Gastrocnemius medialis (tissue), 4 donors: ENCODE measurements at regions not wholly inside any gene's neighbourhood (a gene's known extent, or its start where the extent isn't known, plus 50 kb on each side); places are given as distances from the start of the nearest gene placed in this dataset.

Experiments
- ATAC-seq, 2 donors: fragments of 150-250 bp; one replicate each; pipeline ENCODE4 v1.9.1; 2016
- DNase-seq, 2 donors: peaks; one replicate each; pipeline ENCODE4 v3.0.0-alpha.2; 2019
- H3K27ac ChIP-seq, 4 donors: fragments of 200-600 bp; sonication (generic); 1 replicate in 1 of 4; 2 replicates in 3 of 4; pipeline ENCODE4 v1.5.1; 2016 to 2018; ENCODE audit warnings: mild to moderate bottlenecking in 2 of 4, moderate library complexity in 1 of 4
- H3K27me3 ChIP-seq, 3 donors: fragments of 200-600 bp; sonication (generic) in 2 of 3; 1 replicate in 1 of 3; 2 replicates in 2 of 3; pipeline versions ENCODE4 v1.5.1 to v1.6.0; 2016 to 2019; ENCODE audit warnings: mild to moderate bottlenecking in 1 of 3, moderate library complexity in 1 of 3
- H3K36me3 ChIP-seq, 2 donors: fragments of 200-600 bp; sonication (generic) in 1 of 2; one replicate each; pipeline ENCODE4 v1.5.1; 2017 to 2018
- H3K4me1 ChIP-seq, 2 donors: fragments of 200-600 bp; sonication (generic) in 1 of 2; one replicate each; pipeline ENCODE4 v1.5.1; 2016 to 2017; ENCODE audit warnings: mild to moderate bottlenecking in 2 of 2
- H3K4me3 ChIP-seq, 4 donors: fragments of 200-600 bp; sonication (generic) in 3 of 4; 1 replicate in 1 of 4; 2 replicates in 3 of 4; pipeline ENCODE4 v1.5.1; 2016 to 2019; ENCODE audit warnings: mild to moderate bottlenecking in 2 of 4
- H3K9me3 ChIP-seq, 3 donors: fragments of 200-600 bp; sonication (generic) in 2 of 3; 1 replicate in 1 of 3; 2 replicates in 2 of 3; pipeline ENCODE4 v1.5.1; 2016 to 2019
- POLR2A ChIP-seq, 2 donors: fragments of 450-650 bp; IDR thresholded peaks; one replicate each; pipeline ENCODE4 v1.6.1; 2017; ENCODE audit warnings: antibody characterized with exemption in 2 of 2, mild to moderate bottlenecking in 2 of 2, moderate library complexity in 2 of 2
- in situ Hi-C, 4 donors: fragments of 200-750 bp; cut with MboI; loops; one replicate each; pipeline versions ENCODE4 v1.15.0 to v1.8.0; 2017; ENCODE audit warnings: low sequenced_read_pairs in 4 of 4
- intact Hi-C: fragments of 100-400 bp; cut with DNase I; formaldehyde crosslinking; loops from one replicate; pipeline ENCODE4 v1.15.1; 2023; ENCODE audit warnings: low total_unique reads
- TF ChIP-seq, protein P1 (sequence below), 5 experiments: fragments of 450-650 bp in 3 of 5; fragments of 200-600 bp in 2 of 5; sonication (generic) in 2 of 5; IDR thresholded peaks in 4 of 5; conservative IDR thresholded peaks in 1 of 5; 1 replicate in 4 of 5; 2 replicates in 1 of 5; pipeline ENCODE4 v1.5.1; 2016 to 2019; ENCODE audit warnings: antibody characterized with exemption in 5 of 5, mild to moderate bottlenecking in 3 of 5, moderate library complexity in 3 of 5

DNA sequence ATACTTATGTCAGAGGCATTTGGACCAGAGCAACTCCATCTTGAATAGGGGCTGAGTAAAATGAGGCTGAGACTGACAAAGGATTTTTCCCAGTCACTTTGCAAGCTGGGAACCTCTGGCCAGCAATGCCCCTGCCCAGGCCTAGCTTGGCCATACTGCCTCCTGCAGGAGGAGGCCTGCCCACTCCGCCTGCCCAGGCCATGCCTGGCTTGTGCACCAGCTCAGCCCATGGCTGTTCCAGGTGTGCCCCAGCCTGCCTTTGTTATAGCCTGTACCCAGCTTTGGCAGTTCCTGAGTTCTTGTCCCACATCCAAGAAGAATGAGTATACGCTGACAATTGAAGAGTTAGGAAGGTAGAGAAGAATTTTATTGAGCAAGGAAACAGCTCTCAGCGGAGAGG is 176.1 kb downstream of the AASDH start:
- no peak for ATAC-seq

DNA sequence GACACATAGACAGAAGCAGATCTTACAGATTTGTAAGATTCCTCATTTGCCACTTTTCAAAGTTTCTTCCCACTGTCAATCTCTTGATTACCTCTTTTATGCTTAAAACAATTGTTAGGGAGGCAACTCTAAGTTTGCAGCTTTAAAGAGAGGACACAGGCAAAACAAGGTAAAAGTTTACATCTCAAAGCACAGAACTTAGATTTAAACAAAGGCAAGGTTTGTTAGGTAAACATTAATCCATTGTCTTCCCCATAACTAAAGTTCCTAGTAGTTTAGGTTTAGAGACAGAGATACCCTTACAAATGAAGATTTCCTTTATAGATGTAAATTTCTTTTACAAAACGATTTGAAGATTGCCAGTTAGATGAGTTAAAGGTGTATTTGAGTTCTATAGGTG is 176.9 kb downstream of the AASDH start:
- H3K36me3 ChIP-seq, result no peaks in the 10 kb centered on the region
- H3K27me3 ChIP-seq, result no peaks in the 10 kb centered on the region
- H3K27ac ChIP-seq, result no peak overlapping the region
- no peak overlapping the region for H3K4me3 ChIP-seq
- DNase-seq (no peak), ATAC-seq (no peak)
- intact Hi-C loops (no loop called here), in situ Hi-C loops (no loop called here)
- TF ChIP-seq, protein P1, sequence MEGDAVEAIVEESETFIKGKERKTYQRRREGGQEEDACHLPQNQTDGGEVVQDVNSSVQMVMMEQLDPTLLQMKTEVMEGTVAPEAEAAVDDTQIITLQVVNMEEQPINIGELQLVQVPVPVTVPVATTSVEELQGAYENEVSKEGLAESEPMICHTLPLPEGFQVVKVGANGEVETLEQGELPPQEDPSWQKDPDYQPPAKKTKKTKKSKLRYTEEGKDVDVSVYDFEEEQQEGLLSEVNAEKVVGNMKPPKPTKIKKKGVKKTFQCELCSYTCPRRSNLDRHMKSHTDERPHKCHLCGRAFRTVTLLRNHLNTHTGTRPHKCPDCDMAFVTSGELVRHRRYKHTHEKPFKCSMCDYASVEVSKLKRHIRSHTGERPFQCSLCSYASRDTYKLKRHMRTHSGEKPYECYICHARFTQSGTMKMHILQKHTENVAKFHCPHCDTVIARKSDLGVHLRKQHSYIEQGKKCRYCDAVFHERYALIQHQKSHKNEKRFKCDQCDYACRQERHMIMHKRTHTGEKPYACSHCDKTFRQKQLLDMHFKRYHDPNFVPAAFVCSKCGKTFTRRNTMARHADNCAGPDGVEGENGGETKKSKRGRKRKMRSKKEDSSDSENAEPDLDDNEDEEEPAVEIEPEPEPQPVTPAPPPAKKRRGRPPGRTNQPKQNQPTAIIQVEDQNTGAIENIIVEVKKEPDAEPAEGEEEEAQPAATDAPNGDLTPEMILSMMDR (IDR thresholded peaks at IDR 0.05 in 4 of 5, conservative IDR thresholded peaks at IDR 0.05 in 1 of 5), result no peak
- TF ChIP-seq POLR2A (IDR thresholded peaks at IDR 0.05), result no peak
- no peaks in the 10 kb centered on the region for H3K4me1 ChIP-seq
- H3K9me3 ChIP-seq, result no peaks in the 10 kb centered on the region

More for the DNA sequence above, 176.1 kb downstream of the AASDH start:
- intact Hi-C loops, result no loop called here
- Histone ChIP-seq H3K27ac (no peak overlapping the region), H3K27me3 (no peaks in the 10 kb centered on the region), H3K9me3 (no peaks in the 10 kb centered on the region), H3K4me1 (no peaks in the 10 kb centered on the region), H3K4me3 (no peak overlapping the region), H3K36me3 (no peaks in the 10 kb centered on the region)
- DNase-seq, result no peak
- in situ Hi-C loops, result no loop called here
- TF ChIP-seq POLR2A (IDR thresholded peaks at IDR 0.05), result no peak
- TF ChIP-seq, protein P1 (IDR thresholded peaks at IDR 0.05 in 4 of 5, conservative IDR thresholded peaks at IDR 0.05 in 1 of 5), result no peak

DNA sequence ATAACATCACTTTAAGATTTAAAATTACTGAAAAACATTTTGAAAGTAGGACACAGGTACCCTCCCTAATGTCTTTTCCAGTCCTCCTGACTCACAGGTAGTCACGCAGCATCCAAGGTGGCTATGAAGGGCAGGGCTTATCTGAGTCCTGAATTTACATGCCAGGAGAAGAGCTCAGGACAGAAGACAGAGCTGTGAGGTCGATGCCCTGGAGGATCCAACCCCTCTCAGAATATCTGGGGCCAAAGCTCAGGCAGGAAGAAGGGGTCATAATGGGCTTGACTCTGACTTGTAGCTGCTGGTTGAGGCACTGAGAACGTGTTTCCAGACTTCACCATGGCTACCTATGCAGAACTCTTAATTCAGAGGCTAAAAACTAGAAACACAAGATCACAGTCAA is 177.5 kb downstream of the AASDH start:
- H3K4me1 ChIP-seq, result no peaks in the 10 kb centered on the region
- H3K27ac ChIP-seq, result no peak overlapping the region
- TF ChIP-seq, protein P1 (IDR thresholded peaks at IDR 0.05 in 4 of 5, conservative IDR thresholded peaks at IDR 0.05 in 1 of 5), result no peak
- TF ChIP-seq POLR2A (IDR thresholded peaks at IDR 0.05), result no peak
- no peaks in the 10 kb centered on the region for H3K9me3 ChIP-seq
- no peak overlapping the region for H3K4me3 ChIP-seq
- DNase-seq, result no peak
- no peaks in the 10 kb centered on the region for H3K36me3 ChIP-seq
- intact Hi-C loops (no loop called here), in situ Hi-C loops (no loop called here)
- H3K27me3 ChIP-seq, result no peaks in the 10 kb centered on the region
- no peak for ATAC-seq

DNA sequence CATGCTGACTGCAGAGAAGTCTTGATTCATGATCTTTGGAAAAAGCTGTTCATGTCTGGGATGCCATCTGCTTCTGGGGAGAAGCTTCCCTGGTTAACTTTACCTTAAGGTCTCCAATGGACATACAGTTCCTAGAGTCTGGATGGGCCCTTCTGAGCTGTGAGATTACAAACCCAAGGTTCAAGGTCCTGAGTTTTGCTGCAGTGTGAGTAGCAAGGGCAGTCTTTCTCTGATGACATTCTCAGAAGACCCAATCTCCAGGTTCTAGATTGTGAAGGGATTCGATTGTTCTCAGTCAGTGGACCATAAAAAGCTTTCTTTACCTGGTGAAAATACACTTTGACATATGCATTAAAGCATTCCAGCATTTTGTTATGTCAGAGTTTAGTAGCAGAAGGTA is 179.2 kb downstream of the AASDH start:
- H3K27ac ChIP-seq, result no peak overlapping the region
- H3K27me3 ChIP-seq, result no peaks in the 10 kb centered on the region
- no peaks in the 10 kb centered on the region for H3K9me3 ChIP-seq
- ATAC-seq (no peak), DNase-seq (no peak)
- H3K36me3 ChIP-seq, result no peaks in the 10 kb centered on the region
- intact Hi-C loops, result no loop called here
- no peak overlapping the region for H3K4me3 ChIP-seq
- in situ Hi-C loops, result no loop called here
- H3K4me1 ChIP-seq, result no peaks in the 10 kb centered on the region
- no peak for TF ChIP-seq POLR2A (IDR thresholded peaks at IDR 0.05)
- TF ChIP-seq, protein P1 (IDR thresholded peaks at IDR 0.05 in 4 of 5, conservative IDR thresholded peaks at IDR 0.05 in 1 of 5), result no peak

DNA sequence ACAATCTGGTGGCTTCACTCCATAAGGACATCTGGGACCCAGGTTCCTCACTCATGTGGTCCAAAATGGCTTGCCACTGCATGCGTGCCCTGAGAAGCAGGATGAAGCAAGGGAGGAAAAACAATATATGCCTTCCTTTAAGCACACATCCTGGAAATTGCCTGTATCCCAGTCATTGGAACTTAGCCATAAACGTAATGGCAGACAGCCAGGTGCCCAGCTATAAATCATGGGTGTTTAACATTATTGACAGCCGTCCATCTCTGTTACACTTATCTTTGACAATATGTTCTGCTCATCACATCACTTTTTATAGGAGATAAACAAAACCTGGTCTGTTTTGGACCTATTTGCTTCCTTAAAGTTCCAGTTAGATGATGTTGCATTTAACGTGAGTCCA is 181.0 kb downstream of the AASDH start:
- no peak overlapping the region for H3K27ac ChIP-seq
- H3K27me3 ChIP-seq, result no peaks in the 10 kb centered on the region

More for the DNA sequence above, 181.0 kb downstream of the AASDH start:
- ATAC-seq (no peak), DNase-seq (no peak)
- Histone ChIP-seq H3K4me3 (no peak overlapping the region), H3K4me1 (no peaks in the 10 kb centered on the region), H3K9me3 (no peaks in the 10 kb centered on the region), H3K36me3 (no peaks in the 10 kb centered on the region)
- in situ Hi-C loops, result no loop called here
- no peak for TF ChIP-seq POLR2A (IDR thresholded peaks at IDR 0.05)
- TF ChIP-seq, protein P1 (IDR thresholded peaks at IDR 0.05 in 4 of 5, conservative IDR thresholded peaks at IDR 0.05 in 1 of 5), result no peak
- intact Hi-C loops, result no loop called here
